ENCODE measurements at regions not wholly inside any gene's neighbourhood (a gene's known extent, or its start where the extent isn't known, plus 50 kb on each side); places are given as distances from the start of the nearest gene placed in this dataset.

DNA sequence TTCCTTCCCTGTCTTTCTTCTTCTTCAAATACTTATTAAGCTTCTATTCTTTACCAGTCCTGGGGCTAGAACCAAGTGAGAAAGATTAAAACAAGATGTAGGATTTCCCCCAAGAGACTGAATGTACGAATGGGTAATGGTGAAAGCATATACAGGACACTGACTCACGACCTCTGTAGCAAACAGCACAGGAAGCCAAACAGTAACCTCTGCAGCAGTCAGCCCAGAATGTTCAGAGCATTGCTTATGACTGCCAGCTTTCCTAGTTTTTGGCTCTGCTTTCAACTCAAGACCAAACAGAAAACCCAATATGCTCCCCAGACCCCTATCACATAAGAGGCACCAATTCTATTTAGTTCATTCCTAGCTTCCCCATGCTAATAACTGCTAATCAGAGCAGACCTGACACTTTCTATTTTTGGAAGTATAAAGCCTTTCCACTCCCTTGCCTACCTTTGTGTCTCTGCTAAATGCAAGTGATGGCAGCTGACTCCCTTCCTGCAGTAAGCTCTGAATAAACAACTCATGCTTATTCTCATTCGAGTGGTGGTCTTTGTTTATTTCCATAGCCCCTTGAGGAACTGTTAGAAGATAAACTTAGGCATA, 690.6 kb downstream of the EPM2A start (continued):
- TF ChIP-seq, protein P1, sequence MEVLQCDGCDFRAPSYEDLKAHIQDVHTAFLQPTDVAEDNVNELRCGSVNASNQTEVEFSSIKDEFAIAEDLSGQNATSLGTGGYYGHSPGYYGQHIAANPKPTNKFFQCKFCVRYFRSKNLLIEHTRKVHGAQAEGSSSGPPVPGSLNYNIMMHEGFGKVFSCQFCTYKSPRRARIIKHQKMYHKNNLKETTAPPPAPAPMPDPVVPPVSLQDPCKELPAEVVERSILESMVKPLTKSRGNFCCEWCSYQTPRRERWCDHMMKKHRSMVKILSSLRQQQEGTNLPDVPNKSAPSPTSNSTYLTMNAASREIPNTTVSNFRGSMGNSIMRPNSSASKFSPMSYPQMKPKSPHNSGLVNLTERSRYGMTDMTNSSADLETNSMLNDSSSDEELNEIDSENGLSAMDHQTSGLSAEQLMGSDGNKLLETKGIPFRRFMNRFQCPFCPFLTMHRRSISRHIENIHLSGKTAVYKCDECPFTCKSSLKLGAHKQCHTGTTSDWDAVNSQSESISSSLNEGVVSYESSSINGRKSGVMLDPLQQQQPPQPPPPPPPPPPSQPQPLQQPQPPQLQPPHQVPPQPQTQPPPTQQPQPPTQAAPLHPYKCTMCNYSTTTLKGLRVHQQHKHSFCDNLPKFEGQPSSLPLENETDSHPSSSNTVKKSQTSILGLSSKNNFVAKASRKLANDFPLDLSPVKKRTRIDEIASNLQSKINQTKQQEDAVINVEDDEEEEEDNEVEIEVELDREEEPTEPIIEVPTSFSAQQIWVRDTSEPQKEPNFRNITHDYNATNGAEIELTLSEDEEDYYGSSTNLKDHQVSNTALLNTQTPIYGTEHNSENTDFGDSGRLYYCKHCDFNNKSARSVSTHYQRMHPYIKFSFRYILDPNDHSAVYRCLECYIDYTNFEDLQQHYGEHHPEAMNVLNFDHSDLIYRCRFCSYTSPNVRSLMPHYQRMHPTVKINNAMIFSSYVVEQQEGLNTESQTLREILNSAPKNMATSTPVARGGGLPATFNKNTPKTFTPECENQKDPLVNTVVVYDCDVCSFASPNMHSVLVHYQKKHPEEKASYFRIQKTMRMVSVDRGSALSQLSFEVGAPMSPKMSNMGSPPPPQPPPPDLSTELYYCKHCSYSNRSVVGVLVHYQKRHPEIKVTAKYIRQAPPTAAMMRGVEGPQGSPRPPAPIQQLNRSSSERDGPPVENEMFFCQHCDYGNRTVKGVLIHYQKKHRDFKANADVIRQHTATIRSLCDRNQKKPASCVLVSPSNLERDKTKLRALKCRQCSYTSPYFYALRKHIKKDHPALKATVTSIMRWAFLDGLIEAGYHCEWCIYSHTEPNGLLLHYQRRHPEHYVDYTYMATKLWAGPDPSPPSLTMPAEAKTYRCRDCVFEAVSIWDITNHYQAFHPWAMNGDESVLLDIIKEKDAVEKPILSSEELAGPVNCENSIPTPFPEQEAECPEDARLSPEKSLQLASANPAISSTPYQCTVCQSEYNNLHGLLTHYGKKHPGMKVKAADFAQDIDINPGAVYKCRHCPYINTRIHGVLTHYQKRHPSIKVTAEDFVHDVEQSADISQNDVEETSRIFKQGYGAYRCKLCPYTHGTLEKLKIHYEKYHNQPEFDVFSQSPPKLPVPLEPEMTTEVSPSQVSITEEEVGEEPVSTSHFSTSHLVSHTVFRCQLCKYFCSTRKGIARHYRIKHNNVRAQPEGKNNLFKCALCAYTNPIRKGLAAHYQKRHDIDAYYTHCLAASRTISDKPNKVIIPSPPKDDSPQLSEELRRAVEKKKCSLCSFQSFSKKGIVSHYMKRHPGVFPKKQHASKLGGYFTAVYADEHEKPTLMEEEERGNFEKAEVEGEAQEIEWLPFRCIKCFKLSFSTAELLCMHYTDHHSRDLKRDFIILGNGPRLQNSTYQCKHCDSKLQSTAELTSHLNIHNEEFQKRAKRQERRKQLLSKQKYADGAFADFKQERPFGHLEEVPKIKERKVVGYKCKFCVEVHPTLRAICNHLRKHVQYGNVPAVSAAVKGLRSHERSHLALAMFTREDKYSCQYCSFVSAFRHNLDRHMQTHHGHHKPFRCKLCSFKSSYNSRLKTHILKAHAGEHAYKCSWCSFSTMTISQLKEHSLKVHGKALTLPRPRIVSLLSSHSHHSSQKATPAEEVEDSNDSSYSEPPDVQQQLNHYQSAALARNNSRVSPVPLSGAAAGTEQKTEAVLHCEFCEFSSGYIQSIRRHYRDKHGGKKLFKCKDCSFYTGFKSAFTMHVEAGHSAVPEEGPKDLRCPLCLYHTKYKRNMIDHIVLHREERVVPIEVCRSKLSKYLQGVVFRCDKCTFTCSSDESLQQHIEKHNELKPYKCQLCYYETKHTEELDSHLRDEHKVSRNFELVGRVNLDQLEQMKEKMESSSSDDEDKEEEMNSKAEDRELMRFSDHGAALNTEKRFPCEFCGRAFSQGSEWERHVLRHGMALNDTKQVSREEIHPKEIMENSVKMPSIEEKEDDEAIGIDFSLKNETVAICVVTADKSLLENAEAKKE (CRISPR knock-in tag; IDR thresholded peaks at IDR 0.05), result no peak
- TF ChIP-seq, protein P2, sequence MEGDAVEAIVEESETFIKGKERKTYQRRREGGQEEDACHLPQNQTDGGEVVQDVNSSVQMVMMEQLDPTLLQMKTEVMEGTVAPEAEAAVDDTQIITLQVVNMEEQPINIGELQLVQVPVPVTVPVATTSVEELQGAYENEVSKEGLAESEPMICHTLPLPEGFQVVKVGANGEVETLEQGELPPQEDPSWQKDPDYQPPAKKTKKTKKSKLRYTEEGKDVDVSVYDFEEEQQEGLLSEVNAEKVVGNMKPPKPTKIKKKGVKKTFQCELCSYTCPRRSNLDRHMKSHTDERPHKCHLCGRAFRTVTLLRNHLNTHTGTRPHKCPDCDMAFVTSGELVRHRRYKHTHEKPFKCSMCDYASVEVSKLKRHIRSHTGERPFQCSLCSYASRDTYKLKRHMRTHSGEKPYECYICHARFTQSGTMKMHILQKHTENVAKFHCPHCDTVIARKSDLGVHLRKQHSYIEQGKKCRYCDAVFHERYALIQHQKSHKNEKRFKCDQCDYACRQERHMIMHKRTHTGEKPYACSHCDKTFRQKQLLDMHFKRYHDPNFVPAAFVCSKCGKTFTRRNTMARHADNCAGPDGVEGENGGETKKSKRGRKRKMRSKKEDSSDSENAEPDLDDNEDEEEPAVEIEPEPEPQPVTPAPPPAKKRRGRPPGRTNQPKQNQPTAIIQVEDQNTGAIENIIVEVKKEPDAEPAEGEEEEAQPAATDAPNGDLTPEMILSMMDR (conservative IDR thresholded peaks at IDR 0.05; ENCODE audit: low read depth in 2 of 2), result no peak
- TF ChIP-seq EZH2phosphoT487 (IDR thresholded peaks at IDR 0.05; ENCODE audit: unreplicated experiment) (no peak), STAT1 (IDR thresholded peaks at IDR 0.05; ENCODE audit: unreplicated experiment) (no peak), EZH2 (IDR thresholded peaks at IDR 0.05; ENCODE audit: low read depth, unreplicated experiment) (no peak), JUNB (IDR thresholded peaks at IDR 0.05; ENCODE audit: unreplicated experiment) (no peak), CREB1 (CRISPR knock-in tag; IDR thresholded peaks at IDR 0.05; ENCODE audit: low read depth) (no peak)
- TF ChIP-seq, protein P3, sequence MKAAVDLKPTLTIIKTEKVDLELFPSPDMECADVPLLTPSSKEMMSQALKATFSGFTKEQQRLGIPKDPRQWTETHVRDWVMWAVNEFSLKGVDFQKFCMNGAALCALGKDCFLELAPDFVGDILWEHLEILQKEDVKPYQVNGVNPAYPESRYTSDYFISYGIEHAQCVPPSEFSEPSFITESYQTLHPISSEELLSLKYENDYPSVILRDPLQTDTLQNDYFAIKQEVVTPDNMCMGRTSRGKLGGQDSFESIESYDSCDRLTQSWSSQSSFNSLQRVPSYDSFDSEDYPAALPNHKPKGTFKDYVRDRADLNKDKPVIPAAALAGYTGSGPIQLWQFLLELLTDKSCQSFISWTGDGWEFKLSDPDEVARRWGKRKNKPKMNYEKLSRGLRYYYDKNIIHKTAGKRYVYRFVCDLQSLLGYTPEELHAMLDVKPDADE (IDR thresholded peaks at IDR 0.05), result no peak

Data from GM23338 (cell line).